GM12873 (cell line): ENCODE measurements at regions not wholly inside any gene's neighbourhood (a gene's known extent, or its start where the extent isn't known, plus 50 kb on each side); places are given as distances from the start of the nearest gene placed in this dataset.

Experiments
- CTCF ChIP-seq: IDR thresholded peaks from 2 replicates; pipeline ENCODE4 v1.5.1; 2012; ENCODE audit warnings: low read depth, mild to moderate bottlenecking, moderate library complexity, low read length, control low read depth; ENCODE audit not compliant: insufficient read depth; ENCODE audit errors: missing control alignments

- no peak for TF ChIP-seq CTCF
These were observed 190.1 kb upstream of the FOXF1 start for GRCh38 chr16:86320237-86320595.

GRCh38 chr16:86321491-86321890 lies 188.8 kb upstream of the FOXF1 start:
- TF ChIP-seq CTCF, result no peak

- TF ChIP-seq CTCF, result no peak
These were observed 188.0 kb upstream of the FOXF1 start for GRCh38 chr16:86322283-86322682.

DNA sequence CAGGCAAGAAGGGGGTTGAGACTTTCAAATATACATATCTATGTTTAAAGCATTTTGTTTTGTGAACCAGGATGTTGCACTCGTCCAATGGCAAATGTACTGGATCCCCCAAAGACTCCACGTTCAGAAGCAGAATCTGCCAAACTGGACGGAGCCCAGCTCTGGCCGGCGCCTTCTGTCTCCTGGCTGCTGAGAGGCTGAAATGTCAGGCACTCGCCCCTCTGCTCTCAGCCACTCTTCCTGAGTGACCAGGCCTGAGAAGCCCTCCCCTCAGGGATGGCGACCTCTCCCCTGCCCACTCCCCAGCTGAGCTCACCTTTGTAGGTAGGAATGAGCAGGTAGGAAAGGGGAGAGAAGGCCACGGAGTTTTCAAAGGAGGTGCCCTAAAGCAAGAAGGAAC lies 187.5 kb upstream of the FOXF1 start:
- no peak for TF ChIP-seq CTCF

GRCh38 chr16:86324320-86324719 lies 186.0 kb upstream of the FOXF1 start:
- TF ChIP-seq CTCF, result no peak

DNA sequence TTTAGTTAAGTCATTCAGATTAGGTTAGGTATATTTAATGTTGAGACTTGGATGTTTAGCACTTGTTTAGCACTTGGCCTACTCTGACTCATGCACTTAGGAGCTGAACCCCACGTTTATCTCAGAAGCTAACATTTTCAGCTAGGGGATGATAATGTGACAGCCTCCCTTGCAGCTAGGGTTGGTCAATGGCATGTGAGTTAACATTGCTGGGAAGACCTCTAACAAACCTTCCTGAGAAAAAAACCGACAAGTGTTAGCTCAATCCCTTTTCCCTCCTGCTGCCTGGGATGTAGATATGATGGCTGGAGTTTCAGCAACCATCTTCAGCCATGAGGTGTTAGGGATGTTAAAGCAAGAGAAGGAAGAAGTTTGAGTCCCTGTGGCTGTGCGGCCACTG lies 185.0 kb upstream of the FOXF1 start:
- TF ChIP-seq CTCF, result no peak

DNA sequence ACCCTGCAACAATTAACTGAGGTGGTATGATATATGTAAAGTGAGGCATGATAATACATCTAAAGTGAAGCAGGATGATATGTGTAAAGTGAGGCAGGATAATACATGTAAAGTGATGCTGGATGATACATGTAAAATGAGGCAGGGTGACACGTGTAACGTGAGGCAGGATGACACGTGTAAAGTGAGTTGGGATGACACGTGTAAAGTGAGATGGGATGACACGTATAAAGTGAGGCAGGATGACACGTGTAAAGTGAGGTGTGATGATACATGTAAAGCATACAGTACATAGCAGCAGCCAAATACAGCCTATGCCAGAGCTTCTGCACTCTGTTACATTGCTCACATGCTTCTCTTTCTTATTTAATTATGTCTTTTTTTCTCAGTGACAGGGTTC lies 184.4 kb upstream of the FOXF1 start:
- TF ChIP-seq CTCF, result no peak

DNA sequence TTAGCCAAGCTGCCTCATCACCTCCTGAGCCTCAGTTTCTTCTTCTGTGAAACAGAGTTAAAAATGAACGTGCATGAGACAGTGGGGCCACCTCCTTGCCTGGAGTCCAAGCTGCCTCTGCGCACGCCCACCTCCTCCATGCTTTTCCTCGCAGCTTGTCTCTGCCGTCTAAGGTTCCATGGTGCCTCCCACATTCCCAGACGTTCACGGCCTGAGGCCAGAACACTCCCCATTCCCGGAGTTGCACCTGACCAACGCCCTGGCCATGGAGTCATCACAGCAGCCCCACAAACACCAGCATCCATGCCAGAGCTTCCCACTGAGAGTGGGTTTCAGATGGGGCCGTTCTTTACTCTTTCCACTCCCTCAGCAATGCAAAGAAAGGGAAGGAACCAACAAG lies 183.0 kb upstream of the FOXF1 start:
- no peak for TF ChIP-seq CTCF
